Natural killer cell (primary cell): ENCODE measurements at regions not wholly inside any gene's neighbourhood (a gene's known extent, or its start where the extent isn't known, plus 50 kb on each side); places are given as distances from the start of the nearest gene placed in this dataset.

Source experiments
- ATAC-seq, 3 donors: fragments of 150-1000 bp in 2 of 3; fragments of 200-7000 bp in 1 of 3; cut with Tn5 transposase; 1 replicate in 1 of 3; 2 replicates in 2 of 3; pipeline ENCODE4 v1.10.0; 2021; ENCODE audit warnings: mild to moderate bottlenecking in 2 of 3, moderate library complexity in 2 of 3
- DNase-seq, 2 donors: peaks; one replicate each; pipeline versions ENCODE4 v3.0.0 to v3.0.0-alpha.2; 2013 to 2021; ENCODE audit warnings: mixed read lengths in 1 of 2
- H3K27ac ChIP-seq: one replicate; pipeline ENCODE4 v1.5.1; 2013; ENCODE audit warnings: mild to moderate bottlenecking, low read length
- H3K27me3 ChIP-seq: one replicate; pipeline ENCODE4 v1.6.1; 2013; ENCODE audit warnings: low read length; ENCODE audit not compliant: control insufficient read depth, insufficient read depth
- H3K36me3 ChIP-seq: one replicate; pipeline ENCODE4 v1.6.1; 2013; ENCODE audit warnings: low read length; ENCODE audit not compliant: control insufficient read depth, insufficient read depth
- H3K4me1 ChIP-seq: one replicate; pipeline ENCODE4 v1.6.1; 2013; ENCODE audit warnings: low read length; ENCODE audit not compliant: control insufficient read depth, insufficient read depth
- H3K4me3 ChIP-seq: one replicate; pipeline ENCODE4 v1.5.1; 2013; ENCODE audit warnings: low read length
- H3K9me3 ChIP-seq: one replicate; pipeline ENCODE4 v1.6.1; 2013; ENCODE audit warnings: low read length; ENCODE audit not compliant: control insufficient read depth, insufficient read depth
- H3K27ac Mint-ChIP-seq, 2 donors: one replicate each; pipeline ENCODE4 v1.8.0; 2022; ENCODE audit warnings: mild to moderate bottlenecking in 2 of 2, mixed read lengths in 2 of 2, moderate library complexity in 1 of 2
- H3K27me3 Mint-ChIP-seq, 2 donors: one replicate each; pipeline ENCODE4 v1.8.0; 2022; ENCODE audit warnings: low read depth in 2 of 2, mixed read lengths in 2 of 2
- H3K36me3 Mint-ChIP-seq: one replicate; pipeline ENCODE4 v1.8.0; 2022; ENCODE audit warnings: mixed read lengths
- H3K4me1 Mint-ChIP-seq, 2 donors: one replicate each; pipeline ENCODE4 v1.8.0; 2022; ENCODE audit warnings: mixed read lengths in 2 of 2
- H3K4me3 Mint-ChIP-seq: one replicate; pipeline ENCODE4 v1.8.0; 2022; ENCODE audit warnings: mild to moderate bottlenecking, moderate library complexity, mixed read lengths
- H3K9me3 Mint-ChIP-seq, 2 donors: one replicate each; pipeline ENCODE4 v1.8.0; 2022; ENCODE audit warnings: mixed read lengths in 2 of 2
- WGBS: methylation state at CpG from one replicate; pipeline ENCODE4 v1.1.7; 2013; ENCODE audit warnings: missing lambda C conversion rate; ENCODE audit not compliant: insufficient coverage; 5-methylcytosine and 5-hydroxymethylcytosine counted together
- intact Hi-C: fragments of 100-400 bp; cut with micrococcal nuclease; formaldehyde crosslinking; loops from one replicate; pipeline ENCODE4 v1.14.2; 2022
- TF ChIP-seq, protein P1 (sequence below): fragments of 200-600 bp; IDR thresholded peaks from one replicate; pipeline ENCODE4 v1.8.0; 2022; ENCODE audit warnings: antibody characterized with exemption

DNA sequence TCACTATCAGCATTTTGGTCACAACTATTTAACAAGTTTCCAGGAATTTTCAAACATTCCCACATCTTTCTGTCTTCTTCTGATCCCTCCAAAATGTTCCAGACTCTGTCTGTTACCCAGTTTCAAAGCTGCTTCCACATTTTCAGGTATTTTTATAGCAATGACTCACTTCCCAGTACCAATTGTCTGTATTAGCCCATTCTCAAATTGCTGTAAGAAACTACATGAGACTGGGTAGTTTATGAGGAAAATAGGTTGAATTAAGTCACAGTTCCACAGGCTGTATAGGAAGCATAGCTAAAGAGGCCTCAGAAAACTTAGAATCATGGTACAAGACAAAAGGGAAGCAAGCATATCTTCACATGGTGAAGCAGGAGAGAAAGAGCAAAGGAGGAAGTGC lies 475.0 kb upstream of the PCDH7 start:
- intact Hi-C loops = no loop called here
- peaks cover 13 to 21% of the 10 kb centered on the region in 2 donors for H3K9me3 Mint-ChIP-seq

DNA sequence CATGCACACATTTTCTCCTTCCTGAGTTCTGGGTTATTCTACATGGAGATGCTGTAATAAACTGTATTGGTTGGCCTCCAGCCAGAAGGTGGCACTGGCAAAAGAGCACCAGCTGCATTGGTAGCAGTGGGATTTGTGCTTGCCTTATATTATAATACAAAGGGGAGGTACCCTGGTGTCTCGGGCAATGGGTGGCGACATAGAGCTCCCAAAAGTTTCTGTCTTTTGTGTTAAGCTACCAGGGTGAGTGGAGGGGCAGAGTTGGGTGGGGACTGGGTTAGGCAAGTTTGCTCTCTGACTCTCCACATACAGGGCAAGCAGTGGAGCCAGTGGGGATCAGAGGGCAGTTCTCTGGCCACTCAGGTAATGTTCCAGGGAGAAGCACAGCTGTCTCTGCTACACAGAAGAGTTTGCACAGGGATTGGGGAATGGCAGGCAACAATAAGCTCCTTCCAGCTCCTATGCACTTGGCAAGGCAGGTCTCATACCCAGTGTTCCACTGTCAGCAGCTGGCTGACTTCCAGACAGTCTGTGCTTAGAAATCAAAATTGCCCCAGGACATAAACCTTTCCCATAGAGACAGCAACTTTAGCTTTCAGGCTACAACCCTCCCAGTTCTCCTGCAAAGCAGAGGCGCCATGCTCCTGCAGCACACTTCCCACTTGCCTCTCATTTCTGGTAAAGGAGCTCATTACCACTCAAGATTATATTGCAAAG lies 463.9 kb upstream of the PCDH7 start:
- ATAC-seq (no peak), DNase-seq (no peak)
- Mint-ChIP-seq H3K27ac (no peak overlapping the region), H3K27me3 (no peaks in the 10 kb centered on the region), H3K4me1 (no peaks in the 10 kb centered on the region), H3K9me3 (peaks cover 9 to 30% of the 10 kb centered on the region in 2 donors), H3K36me3 (no peaks in the 10 kb centered on the region), H3K4me3 (no peak overlapping the region)
- Histone ChIP-seq H3K27ac (no peak overlapping the region), H3K4me1 (no peaks in the 10 kb centered on the region), H3K27me3 (no peaks in the 10 kb centered on the region), H3K36me3 (no peaks in the 10 kb centered on the region), H3K4me3 (no peak overlapping the region), H3K9me3 (peaks cover 17% of the 10 kb centered on the region)
- TF ChIP-seq, protein P1, sequence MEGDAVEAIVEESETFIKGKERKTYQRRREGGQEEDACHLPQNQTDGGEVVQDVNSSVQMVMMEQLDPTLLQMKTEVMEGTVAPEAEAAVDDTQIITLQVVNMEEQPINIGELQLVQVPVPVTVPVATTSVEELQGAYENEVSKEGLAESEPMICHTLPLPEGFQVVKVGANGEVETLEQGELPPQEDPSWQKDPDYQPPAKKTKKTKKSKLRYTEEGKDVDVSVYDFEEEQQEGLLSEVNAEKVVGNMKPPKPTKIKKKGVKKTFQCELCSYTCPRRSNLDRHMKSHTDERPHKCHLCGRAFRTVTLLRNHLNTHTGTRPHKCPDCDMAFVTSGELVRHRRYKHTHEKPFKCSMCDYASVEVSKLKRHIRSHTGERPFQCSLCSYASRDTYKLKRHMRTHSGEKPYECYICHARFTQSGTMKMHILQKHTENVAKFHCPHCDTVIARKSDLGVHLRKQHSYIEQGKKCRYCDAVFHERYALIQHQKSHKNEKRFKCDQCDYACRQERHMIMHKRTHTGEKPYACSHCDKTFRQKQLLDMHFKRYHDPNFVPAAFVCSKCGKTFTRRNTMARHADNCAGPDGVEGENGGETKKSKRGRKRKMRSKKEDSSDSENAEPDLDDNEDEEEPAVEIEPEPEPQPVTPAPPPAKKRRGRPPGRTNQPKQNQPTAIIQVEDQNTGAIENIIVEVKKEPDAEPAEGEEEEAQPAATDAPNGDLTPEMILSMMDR = no peak
- 88% methylated on average over 3 of the region's 3 CpGs for WGBS
- intact Hi-C loops = no loop called here

More for the DNA sequence above, 475.0 kb upstream of the PCDH7 start:
- ATAC-seq (no peak), DNase-seq (no peak)
- Histone ChIP-seq H3K27ac (no peak overlapping the region), H3K4me1 (no peaks in the 10 kb centered on the region), H3K36me3 (no peaks in the 10 kb centered on the region), H3K27me3 (no peaks in the 10 kb centered on the region), H3K4me3 (no peak overlapping the region), H3K9me3 (peaks cover 15% of the 10 kb centered on the region)
- TF ChIP-seq, protein P1 = no peak
- Mint-ChIP-seq H3K27ac (no peak overlapping the region), H3K36me3 (peaks cover 24% of the 10 kb centered on the region), H3K4me1 (no peaks in the 10 kb centered on the region), H3K27me3 (no peaks in the 10 kb centered on the region), H3K4me3 (no peak overlapping the region)

DNA sequence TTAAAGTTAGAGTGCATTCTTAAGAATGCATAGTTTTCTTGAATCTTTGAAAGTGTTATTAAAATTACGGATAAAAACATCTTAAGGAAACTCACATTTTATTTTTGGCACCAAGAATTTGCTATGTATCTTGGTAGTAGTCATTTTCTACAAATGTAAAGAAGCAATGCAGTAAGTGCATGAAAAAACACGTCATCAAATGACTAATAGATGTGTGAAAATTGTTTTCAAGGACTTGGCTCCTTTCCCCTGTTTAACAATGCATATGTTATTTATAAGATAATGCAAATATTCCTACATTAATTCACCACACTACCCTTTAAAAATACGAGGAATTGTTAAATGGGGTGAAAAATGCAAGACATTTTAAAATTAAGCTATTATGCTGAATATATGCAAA lies 461.2 kb upstream of the PCDH7 start:
- no peaks in the 10 kb centered on the region for H3K4me1 Mint-ChIP-seq
- ATAC-seq = no peak

More for the DNA sequence above, 461.2 kb upstream of the PCDH7 start:
- Histone ChIP-seq H3K9me3 (peaks cover 17% of the 10 kb centered on the region), H3K4me1 (no peaks in the 10 kb centered on the region), H3K36me3 (no peaks in the 10 kb centered on the region), H3K27ac (no peak overlapping the region), H3K4me3 (no peak overlapping the region), H3K27me3 (no peaks in the 10 kb centered on the region)
- DNase-seq = no peak
- intact Hi-C loops = no loop called here
- no peak overlapping the region for H3K27ac Mint-ChIP-seq
- no peaks in the 10 kb centered on the region for H3K36me3 Mint-ChIP-seq
- H3K9me3 Mint-ChIP-seq = peaks cover 5 to 23% of the 10 kb centered on the region in 2 donors
- TF ChIP-seq, protein P1 = no peak
- no CpG with 5 or more reads among the region's 3 CpGs for WGBS
- H3K27me3 Mint-ChIP-seq = no peaks in the 10 kb centered on the region
- no peak overlapping the region for H3K4me3 Mint-ChIP-seq
